ENCODE measurements at regions not wholly inside any gene's neighbourhood (a gene's known extent, or its start where the extent isn't known, plus 50 kb on each side); places are given as distances from the start of the nearest gene placed in this dataset.
"Not testable (repeated sequence)": the region's sequence is repeated elsewhere in the genome, so short reads cannot be mapped to it uniquely, and the experiment has no call there.

- H3K36me3 ChIP-seq (ENCODE audit: control insufficient read depth, insufficient read depth, low read length): no peaks in the 10 kb centered on the region
- no peak for FAIRE-seq
These were observed 440.4 kb upstream of the GRIN3A start for GRCh38 chr9:102178811-102179210.

GRCh38 chr9:102174202-102174601, 435.8 kb upstream of the GRIN3A start:
- not testable (repeated sequence) for DNase-seq (ENCODE audit: low read depth); H3K27me3 ChIP-seq (ENCODE audit: control insufficient read depth, insufficient read depth, low read length); H3K36me3 ChIP-seq (ENCODE audit: control insufficient read depth, insufficient read depth, low read length); H3K4me3 ChIP-seq (ENCODE audit: low read depth, low read length); FAIRE-seq

More at GRCh38 chr9:102178811-102179210, 440.4 kb upstream of the GRIN3A start:
- no peak for TF ChIP-seq CTCF (IDR thresholded peaks at IDR 0.05; ENCODE audit: insufficient read depth, low read length, severe bottlenecking)
- no peak overlapping the region for H3K4me3 ChIP-seq (ENCODE audit: low read depth, low read length)
- no peaks in the 10 kb centered on the region for H3K27me3 ChIP-seq (ENCODE audit: control insufficient read depth, insufficient read depth, low read length)
- DNase-seq (ENCODE audit: low read depth): no peak

GRCh38 chr9:102164247-102164646, 425.8 kb upstream of the GRIN3A start:
- Histone ChIP-seq H3K27me3 (ENCODE audit: control insufficient read depth, insufficient read depth, low read length) (no peaks in the 10 kb centered on the region), H3K36me3 (ENCODE audit: control insufficient read depth, insufficient read depth, low read length) (no peaks in the 10 kb centered on the region), H3K4me3 (ENCODE audit: low read depth, low read length) (no peak overlapping the region)
- TF ChIP-seq CTCF (IDR thresholded peaks at IDR 0.05; ENCODE audit: insufficient read depth, low read length, severe bottlenecking): no peak
- no peak for DNase-seq (ENCODE audit: low read depth)
- FAIRE-seq: no peak

GRCh38 chr9:102153081-102153480, 414.6 kb upstream of the GRIN3A start:
- H3K36me3 ChIP-seq (ENCODE audit: control insufficient read depth, insufficient read depth, low read length); FAIRE-seq; H3K27me3 ChIP-seq (ENCODE audit: control insufficient read depth, insufficient read depth, low read length); DNase-seq (ENCODE audit: low read depth); H3K4me3 ChIP-seq (ENCODE audit: low read depth, low read length): not testable (repeated sequence)

GRCh38 chr9:102135768-102136167, 397.3 kb upstream of the GRIN3A start:
- TF ChIP-seq CTCF (IDR thresholded peaks at IDR 0.05; ENCODE audit: insufficient read depth, low read length, severe bottlenecking): no peak
- FAIRE-seq: no peak
- H3K4me3 ChIP-seq (ENCODE audit: low read depth, low read length): no peak overlapping the region
- no peak for DNase-seq (ENCODE audit: low read depth)
- H3K27me3 ChIP-seq (ENCODE audit: control insufficient read depth, insufficient read depth, low read length): no peaks in the 10 kb centered on the region
- H3K36me3 ChIP-seq (ENCODE audit: control insufficient read depth, insufficient read depth, low read length): no peaks in the 10 kb centered on the region

- Histone ChIP-seq H3K27me3 (ENCODE audit: control insufficient read depth, insufficient read depth, low read length) (no peaks in the 10 kb centered on the region), H3K36me3 (ENCODE audit: control insufficient read depth, insufficient read depth, low read length) (no peaks in the 10 kb centered on the region), H3K4me3 (ENCODE audit: low read depth, low read length) (no peak overlapping the region)
- no peak for TF ChIP-seq CTCF (IDR thresholded peaks at IDR 0.05; ENCODE audit: insufficient read depth, low read length, severe bottlenecking)
- DNase-seq (ENCODE audit: low read depth) (no peak), FAIRE-seq (no peak)
These were observed 386.0 kb upstream of the GRIN3A start for GRCh38 chr9:102124465-102124864.

- FAIRE-seq: no peak
- no peak for DNase-seq (ENCODE audit: low read depth)
- Histone ChIP-seq H3K4me3 (ENCODE audit: low read depth, low read length) (no peak overlapping the region), H3K27me3 (ENCODE audit: control insufficient read depth, insufficient read depth, low read length) (no peaks in the 10 kb centered on the region), H3K36me3 (ENCODE audit: control insufficient read depth, insufficient read depth, low read length) (no peaks in the 10 kb centered on the region)
- TF ChIP-seq CTCF (IDR thresholded peaks at IDR 0.05; ENCODE audit: insufficient read depth, low read length, severe bottlenecking): no peak
These were observed 376.1 kb upstream of the GRIN3A start for GRCh38 chr9:102114557-102114956.
